ENCODE measurements at regions not wholly inside any gene's neighbourhood (a gene's known extent, or its start where the extent isn't known, plus 50 kb on each side); places are given as distances from the start of the nearest gene placed in this dataset.
A peak's percentile ranks its signal among the peaks of the same experiment; 100 is the strongest.

- TF ChIP-seq SMAD3 (CRISPR knock-in tag; IDR thresholded peaks at IDR 0.05; ENCODE audit: borderline replicate concordance) (no peak), FOXK1 (CRISPR knock-in tag; IDR thresholded peaks at IDR 0.05) (no peak), TP53 (CRISPR knock-in tag; IDR thresholded peaks at IDR 0.05) (no peak), ATF2 (CRISPR knock-in tag; IDR thresholded peaks at IDR 0.05; ENCODE audit: borderline replicate concordance, low read depth) (no peak), ZNF425 (CRISPR knock-in tag; conservative IDR thresholded peaks at IDR 0.05) (no peak)
- TF ChIP-seq, protein P1, sequence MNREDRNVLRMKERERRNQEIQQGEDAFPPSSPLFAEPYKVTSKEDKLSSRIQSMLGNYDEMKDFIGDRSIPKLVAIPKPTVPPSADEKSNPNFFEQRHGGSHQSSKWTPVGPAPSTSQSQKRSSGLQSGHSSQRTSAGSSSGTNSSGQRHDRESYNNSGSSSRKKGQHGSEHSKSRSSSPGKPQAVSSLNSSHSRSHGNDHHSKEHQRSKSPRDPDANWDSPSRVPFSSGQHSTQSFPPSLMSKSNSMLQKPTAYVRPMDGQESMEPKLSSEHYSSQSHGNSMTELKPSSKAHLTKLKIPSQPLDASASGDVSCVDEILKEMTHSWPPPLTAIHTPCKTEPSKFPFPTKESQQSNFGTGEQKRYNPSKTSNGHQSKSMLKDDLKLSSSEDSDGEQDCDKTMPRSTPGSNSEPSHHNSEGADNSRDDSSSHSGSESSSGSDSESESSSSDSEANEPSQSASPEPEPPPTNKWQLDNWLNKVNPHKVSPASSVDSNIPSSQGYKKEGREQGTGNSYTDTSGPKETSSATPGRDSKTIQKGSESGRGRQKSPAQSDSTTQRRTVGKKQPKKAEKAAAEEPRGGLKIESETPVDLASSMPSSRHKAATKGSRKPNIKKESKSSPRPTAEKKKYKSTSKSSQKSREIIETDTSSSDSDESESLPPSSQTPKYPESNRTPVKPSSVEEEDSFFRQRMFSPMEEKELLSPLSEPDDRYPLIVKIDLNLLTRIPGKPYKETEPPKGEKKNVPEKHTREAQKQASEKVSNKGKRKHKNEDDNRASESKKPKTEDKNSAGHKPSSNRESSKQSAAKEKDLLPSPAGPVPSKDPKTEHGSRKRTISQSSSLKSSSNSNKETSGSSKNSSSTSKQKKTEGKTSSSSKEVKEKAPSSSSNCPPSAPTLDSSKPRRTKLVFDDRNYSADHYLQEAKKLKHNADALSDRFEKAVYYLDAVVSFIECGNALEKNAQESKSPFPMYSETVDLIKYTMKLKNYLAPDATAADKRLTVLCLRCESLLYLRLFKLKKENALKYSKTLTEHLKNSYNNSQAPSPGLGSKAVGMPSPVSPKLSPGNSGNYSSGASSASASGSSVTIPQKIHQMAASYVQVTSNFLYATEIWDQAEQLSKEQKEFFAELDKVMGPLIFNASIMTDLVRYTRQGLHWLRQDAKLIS (CRISPR knock-in tag; IDR thresholded peaks at IDR 0.05; ENCODE audit: borderline replicate concordance): no peak
Observed at GRCh38 chr7:21281193-21281592, 146.7 kb upstream of the SP4 start (continued).

- ChIA-PET CTCF (interaction anchor here (1.3 kb wide), 1 partner anchor 474 kb away, joined by 3 read pairs; no protein-coding TSS in a partner anchor), POLR2A (interaction anchor here (0.6 kb wide), 1 partner anchor 170 kb away, joined by 3 read pairs; no protein-coding TSS in a partner anchor)
- DNase-seq (ENCODE audit: low spot score) (no peak), ATAC-seq (peak; percentile 43; the same call in 1 of the 2 replicates)
- TF ChIP-seq RORB (CRISPR knock-in tag; IDR thresholded peaks at IDR 0.05): no peak
- TF ChIP-seq KAT7 (CRISPR knock-in tag; IDR thresholded peaks at IDR 0.05; ENCODE audit: borderline replicate concordance): no peak
- no peak for TF ChIP-seq HMGA2 (CRISPR knock-in tag; IDR thresholded peaks at IDR 0.05)
- TF ChIP-seq, protein P2, sequence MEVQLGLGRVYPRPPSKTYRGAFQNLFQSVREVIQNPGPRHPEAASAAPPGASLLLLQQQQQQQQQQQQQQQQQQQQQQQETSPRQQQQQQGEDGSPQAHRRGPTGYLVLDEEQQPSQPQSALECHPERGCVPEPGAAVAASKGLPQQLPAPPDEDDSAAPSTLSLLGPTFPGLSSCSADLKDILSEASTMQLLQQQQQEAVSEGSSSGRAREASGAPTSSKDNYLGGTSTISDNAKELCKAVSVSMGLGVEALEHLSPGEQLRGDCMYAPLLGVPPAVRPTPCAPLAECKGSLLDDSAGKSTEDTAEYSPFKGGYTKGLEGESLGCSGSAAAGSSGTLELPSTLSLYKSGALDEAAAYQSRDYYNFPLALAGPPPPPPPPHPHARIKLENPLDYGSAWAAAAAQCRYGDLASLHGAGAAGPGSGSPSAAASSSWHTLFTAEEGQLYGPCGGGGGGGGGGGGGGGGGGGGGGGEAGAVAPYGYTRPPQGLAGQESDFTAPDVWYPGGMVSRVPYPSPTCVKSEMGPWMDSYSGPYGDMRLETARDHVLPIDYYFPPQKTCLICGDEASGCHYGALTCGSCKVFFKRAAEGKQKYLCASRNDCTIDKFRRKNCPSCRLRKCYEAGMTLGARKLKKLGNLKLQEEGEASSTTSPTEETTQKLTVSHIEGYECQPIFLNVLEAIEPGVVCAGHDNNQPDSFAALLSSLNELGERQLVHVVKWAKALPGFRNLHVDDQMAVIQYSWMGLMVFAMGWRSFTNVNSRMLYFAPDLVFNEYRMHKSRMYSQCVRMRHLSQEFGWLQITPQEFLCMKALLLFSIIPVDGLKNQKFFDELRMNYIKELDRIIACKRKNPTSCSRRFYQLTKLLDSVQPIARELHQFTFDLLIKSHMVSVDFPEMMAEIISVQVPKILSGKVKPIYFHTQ (CRISPR knock-in tag; IDR thresholded peaks at IDR 0.05): no peak
- no peak for TF ChIP-seq CREM (CRISPR knock-in tag; IDR thresholded peaks at IDR 0.05)
- TF ChIP-seq E2F4 (CRISPR knock-in tag; IDR thresholded peaks at IDR 0.05; ENCODE audit: borderline replicate concordance, low read depth): no peak
- TF ChIP-seq HMGXB4 (CRISPR knock-in tag; IDR thresholded peaks at IDR 0.05): no peak
- TF ChIP-seq ZNF232 (CRISPR knock-in tag; IDR thresholded peaks at IDR 0.05): no peak
- TF ChIP-seq OVOL2 (CRISPR knock-in tag; IDR thresholded peaks at IDR 0.05; ENCODE audit: borderline replicate concordance): no peak
- no peak for TF ChIP-seq ZBTB21 (CRISPR knock-in tag; IDR thresholded peaks at IDR 0.05; ENCODE audit: borderline replicate concordance)
- no peak for TF ChIP-seq TP53 (CRISPR knock-in tag; IDR thresholded peaks at IDR 0.05)
- no peak for TF ChIP-seq NR1H2 (CRISPR knock-in tag; IDR thresholded peaks at IDR 0.05)
- Mint-ChIP-seq H3K27me3 (ENCODE audit: low read depth) (no peaks in the 10 kb centered on the region), H3K4me3 (no peak overlapping the region), H3K27ac (no peak overlapping the region), H3K9me3 (no peaks in the 10 kb centered on the region), H3K36me3 (no peaks in the 10 kb centered on the region), H3K4me1 (no peaks in the 10 kb centered on the region)
Observed at GRCh38 chr7:21293771-21294170, 134.1 kb upstream of the SP4 start.
